ENCODE measurements at regions not wholly inside any gene's neighbourhood (a gene's known extent, or its start where the extent isn't known, plus 50 kb on each side); places are given as distances from the start of the nearest gene placed in this dataset.

DNA sequence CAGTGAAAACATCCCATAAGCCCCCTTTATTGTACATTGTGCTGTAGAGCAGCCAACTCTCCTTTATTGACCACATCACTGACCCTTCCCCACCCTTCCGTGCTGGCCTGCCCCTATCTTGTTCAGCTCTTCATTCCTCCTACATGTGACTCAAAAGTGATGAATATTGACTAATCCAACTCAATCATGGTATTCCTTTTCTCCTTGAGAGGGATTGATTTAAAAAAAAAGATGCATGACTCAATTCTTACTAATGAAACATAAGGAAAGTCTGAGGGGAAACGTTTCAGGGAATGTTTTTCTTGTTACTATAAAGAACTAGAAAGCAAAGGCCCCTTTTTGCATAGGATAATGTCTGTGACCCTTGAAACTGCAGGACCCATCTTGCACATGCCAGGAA lies 125.2 kb upstream of the SOX9 start:
- TF ChIP-seq, protein P1, sequence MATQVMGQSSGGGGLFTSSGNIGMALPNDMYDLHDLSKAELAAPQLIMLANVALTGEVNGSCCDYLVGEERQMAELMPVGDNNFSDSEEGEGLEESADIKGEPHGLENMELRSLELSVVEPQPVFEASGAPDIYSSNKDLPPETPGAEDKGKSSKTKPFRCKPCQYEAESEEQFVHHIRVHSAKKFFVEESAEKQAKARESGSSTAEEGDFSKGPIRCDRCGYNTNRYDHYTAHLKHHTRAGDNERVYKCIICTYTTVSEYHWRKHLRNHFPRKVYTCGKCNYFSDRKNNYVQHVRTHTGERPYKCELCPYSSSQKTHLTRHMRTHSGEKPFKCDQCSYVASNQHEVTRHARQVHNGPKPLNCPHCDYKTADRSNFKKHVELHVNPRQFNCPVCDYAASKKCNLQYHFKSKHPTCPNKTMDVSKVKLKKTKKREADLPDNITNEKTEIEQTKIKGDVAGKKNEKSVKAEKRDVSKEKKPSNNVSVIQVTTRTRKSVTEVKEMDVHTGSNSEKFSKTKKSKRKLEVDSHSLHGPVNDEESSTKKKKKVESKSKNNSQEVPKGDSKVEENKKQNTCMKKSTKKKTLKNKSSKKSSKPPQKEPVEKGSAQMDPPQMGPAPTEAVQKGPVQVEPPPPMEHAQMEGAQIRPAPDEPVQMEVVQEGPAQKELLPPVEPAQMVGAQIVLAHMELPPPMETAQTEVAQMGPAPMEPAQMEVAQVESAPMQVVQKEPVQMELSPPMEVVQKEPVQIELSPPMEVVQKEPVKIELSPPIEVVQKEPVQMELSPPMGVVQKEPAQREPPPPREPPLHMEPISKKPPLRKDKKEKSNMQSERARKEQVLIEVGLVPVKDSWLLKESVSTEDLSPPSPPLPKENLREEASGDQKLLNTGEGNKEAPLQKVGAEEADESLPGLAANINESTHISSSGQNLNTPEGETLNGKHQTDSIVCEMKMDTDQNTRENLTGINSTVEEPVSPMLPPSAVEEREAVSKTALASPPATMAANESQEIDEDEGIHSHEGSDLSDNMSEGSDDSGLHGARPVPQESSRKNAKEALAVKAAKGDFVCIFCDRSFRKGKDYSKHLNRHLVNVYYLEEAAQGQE (IDR thresholded peaks at IDR 0.05; ENCODE audit: insufficient read depth in 1 of 2, low read depth in 2 of 2, low read length in 1 of 2) = no peak
- TF ChIP-seq, protein P2, sequence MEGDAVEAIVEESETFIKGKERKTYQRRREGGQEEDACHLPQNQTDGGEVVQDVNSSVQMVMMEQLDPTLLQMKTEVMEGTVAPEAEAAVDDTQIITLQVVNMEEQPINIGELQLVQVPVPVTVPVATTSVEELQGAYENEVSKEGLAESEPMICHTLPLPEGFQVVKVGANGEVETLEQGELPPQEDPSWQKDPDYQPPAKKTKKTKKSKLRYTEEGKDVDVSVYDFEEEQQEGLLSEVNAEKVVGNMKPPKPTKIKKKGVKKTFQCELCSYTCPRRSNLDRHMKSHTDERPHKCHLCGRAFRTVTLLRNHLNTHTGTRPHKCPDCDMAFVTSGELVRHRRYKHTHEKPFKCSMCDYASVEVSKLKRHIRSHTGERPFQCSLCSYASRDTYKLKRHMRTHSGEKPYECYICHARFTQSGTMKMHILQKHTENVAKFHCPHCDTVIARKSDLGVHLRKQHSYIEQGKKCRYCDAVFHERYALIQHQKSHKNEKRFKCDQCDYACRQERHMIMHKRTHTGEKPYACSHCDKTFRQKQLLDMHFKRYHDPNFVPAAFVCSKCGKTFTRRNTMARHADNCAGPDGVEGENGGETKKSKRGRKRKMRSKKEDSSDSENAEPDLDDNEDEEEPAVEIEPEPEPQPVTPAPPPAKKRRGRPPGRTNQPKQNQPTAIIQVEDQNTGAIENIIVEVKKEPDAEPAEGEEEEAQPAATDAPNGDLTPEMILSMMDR (IDR thresholded peaks at IDR 0.05) = no peak
- TF ChIP-seq TCF7L2 (IDR thresholded peaks at IDR 0.05; ENCODE audit: low read depth, low read length) = no peak
- TF ChIP-seq POLR2AphosphoS5 (IDR thresholded peaks at IDR 0.05; ENCODE audit: low read depth, low read length) = no peak
- no peak for TF ChIP-seq SIN3A (IDR thresholded peaks at IDR 0.05; ENCODE audit: borderline replicate concordance, insufficient read depth, low read depth, low read length)
- CTCF ChIA-PET = no interaction called here
- H3K4me3 ChIP-seq (ENCODE audit: low read depth in 2 of 2, low read length in 2 of 2) = no peak overlapping the region
- BruUV-seq (replicated peaks) = no TSS peak
- in situ Hi-C loops (cut with HindIII; ENCODE audit: low pct_unique_long_range_greater_than_20kb, low sequenced_read_pairs) (no loop called here), intact Hi-C loops (cut with micrococcal nuclease; ENCODE audit: unreplicated experiment) (no loop called here)
- peaks cover 3% of the 10 kb centered on the region; the same call in 1 of the 2 replicates for H3K27me3 ChIP-seq (ENCODE audit: control insufficient read depth, insufficient read depth, low read length)
- H3K9me3 ChIP-seq (ENCODE audit: control insufficient read depth, insufficient read depth, low read depth, low read length) = no peaks in the 10 kb centered on the region
- H3K27ac ChIP-seq (ENCODE audit: low read length) = no peak overlapping the region
- POLR2A ChIA-PET = no interaction called here
- H3K36me3 ChIP-seq (ENCODE audit: control insufficient read depth, insufficient read depth, low read length) = no peaks in the 10 kb centered on the region
- ATAC-seq = no peak
- H3K4me1 ChIP-seq (ENCODE audit: control insufficient read depth, insufficient read depth, low read length) = no peaks in the 10 kb centered on the region
- no peak for DNase-seq (ENCODE audit: low read depth, low spot score)

DNA sequence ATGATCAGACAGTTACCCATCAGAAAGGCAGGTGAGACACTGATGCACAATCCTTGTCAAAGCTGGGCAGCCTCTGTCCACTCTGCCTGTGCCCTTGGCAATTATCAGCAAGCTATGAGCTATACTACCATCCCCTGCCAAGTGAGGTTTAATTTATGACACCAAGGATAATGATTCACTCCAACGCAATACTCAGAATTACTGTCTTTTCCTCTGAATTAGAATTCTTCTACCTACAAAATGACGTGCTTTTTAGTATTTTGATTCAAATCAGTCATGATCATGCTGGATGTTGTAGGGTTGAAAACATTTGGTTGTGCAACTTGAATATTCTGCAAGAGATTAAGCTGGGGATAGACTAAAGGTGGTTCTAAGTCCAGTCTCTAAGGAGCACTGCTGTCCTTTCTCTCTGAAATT lies 116.8 kb upstream of the SOX9 start:
- Histone ChIP-seq H3K4me1 (ENCODE audit: control insufficient read depth, insufficient read depth, low read length) (no peaks in the 10 kb centered on the region), H3K27me3 (ENCODE audit: control insufficient read depth, insufficient read depth, low read length) (no peaks in the 10 kb centered on the region), H3K4me3 (ENCODE audit: low read depth in 2 of 2, low read length in 2 of 2) (no peak overlapping the region), H3K27ac (ENCODE audit: low read length) (no peak overlapping the region), H3K9me3 (ENCODE audit: control insufficient read depth, insufficient read depth, low read depth, low read length) (no peaks in the 10 kb centered on the region), H3K36me3 (ENCODE audit: control insufficient read depth, insufficient read depth, low read length) (no peaks in the 10 kb centered on the region)
- DNase-seq (ENCODE audit: low read depth, low spot score) = no peak
- POLR2A ChIA-PET = no interaction called here
- BruUV-seq (replicated peaks) = no TSS peak
- CTCF ChIA-PET = no interaction called here
- intact Hi-C loops (cut with micrococcal nuclease; ENCODE audit: unreplicated experiment) (no loop called here), in situ Hi-C loops (cut with HindIII; ENCODE audit: low pct_unique_long_range_greater_than_20kb, low sequenced_read_pairs) (no loop called here)
- TF ChIP-seq SIN3A (IDR thresholded peaks at IDR 0.05; ENCODE audit: borderline replicate concordance, insufficient read depth, low read depth, low read length) (no peak), POLR2AphosphoS5 (IDR thresholded peaks at IDR 0.05; ENCODE audit: low read depth, low read length) (no peak), TCF7L2 (IDR thresholded peaks at IDR 0.05; ENCODE audit: low read depth, low read length) (no peak)
- TF ChIP-seq, protein P2 (IDR thresholded peaks at IDR 0.05) = no peak
- TF ChIP-seq, protein P1 (IDR thresholded peaks at IDR 0.05; ENCODE audit: insufficient read depth in 1 of 2, low read depth in 2 of 2, low read length in 1 of 2) = no peak
- no peak for ATAC-seq

All from Panc1 (cell line).